ENCODE measurements at regions not wholly inside any gene's neighbourhood (a gene's known extent, or its start where the extent isn't known, plus 50 kb on each side); places are given as distances from the start of the nearest gene placed in this dataset.

- H3K4me1 ChIP-seq = no peaks in the 10 kb centered on the region
- H3K27ac ChIP-seq = no peak overlapping the region
- no peak for DNase-seq
- no peaks in the 10 kb centered on the region for H3K9me3 ChIP-seq
- H3K27me3 ChIP-seq = no peaks in the 10 kb centered on the region
- no peak overlapping the region for H3K4me3 ChIP-seq
- no peaks in the 10 kb centered on the region for H3K36me3 ChIP-seq
- TF ChIP-seq CTCF (IDR thresholded peaks at IDR 0.05) (no peak), POLR2A (IDR thresholded peaks at IDR 0.05) (no peak)
These were observed 1179.3 kb downstream of the KCNT2 start for GRCh38 chr1:195428927-195429326.

- Histone ChIP-seq H3K4me3 (no peak overlapping the region), H3K4me1 (no peaks in the 10 kb centered on the region), H3K27ac (no peak overlapping the region), H3K36me3 (no peaks in the 10 kb centered on the region), H3K9me3 (no peaks in the 10 kb centered on the region), H3K27me3 (no peaks in the 10 kb centered on the region)
- TF ChIP-seq CTCF (IDR thresholded peaks at IDR 0.05) (no peak), POLR2A (IDR thresholded peaks at IDR 0.05) (no peak)
- no peak for DNase-seq
These were observed 1192.7 kb downstream of the KCNT2 start for GRCh38 chr1:195415584-195415983.

GRCh38 chr1:195394567-195394966, 1213.7 kb downstream of the KCNT2 start:
- Histone ChIP-seq H3K27ac (no peak overlapping the region), H3K9me3 (no peaks in the 10 kb centered on the region), H3K36me3 (no peaks in the 10 kb centered on the region), H3K4me3 (no peak overlapping the region), H3K27me3 (no peaks in the 10 kb centered on the region), H3K4me1 (no peaks in the 10 kb centered on the region)
- TF ChIP-seq POLR2A (IDR thresholded peaks at IDR 0.05) (no peak), CTCF (IDR thresholded peaks at IDR 0.05) (no peak)
- DNase-seq = no peak

- Histone ChIP-seq H3K27ac (no peak overlapping the region), H3K36me3 (no peaks in the 10 kb centered on the region), H3K4me1 (no peaks in the 10 kb centered on the region), H3K27me3 (no peaks in the 10 kb centered on the region), H3K9me3 (no peaks in the 10 kb centered on the region), H3K4me3 (no peak overlapping the region)
- no peak for DNase-seq
- TF ChIP-seq POLR2A (IDR thresholded peaks at IDR 0.05) (no peak), CTCF (IDR thresholded peaks at IDR 0.05) (no peak)
These were observed 1232.0 kb downstream of the KCNT2 start for GRCh38 chr1:195376190-195376589.

- H3K9me3 ChIP-seq = no peaks in the 10 kb centered on the region
- no peak overlapping the region for H3K27ac ChIP-seq
- DNase-seq = no peak
- H3K36me3 ChIP-seq = no peaks in the 10 kb centered on the region
- TF ChIP-seq CTCF (IDR thresholded peaks at IDR 0.05) (no peak), POLR2A (IDR thresholded peaks at IDR 0.05) (no peak)
- H3K4me3 ChIP-seq = no peak overlapping the region
- H3K27me3 ChIP-seq = no peaks in the 10 kb centered on the region
- no peaks in the 10 kb centered on the region for H3K4me1 ChIP-seq
These were observed 1234.4 kb downstream of the KCNT2 start for GRCh38 chr1:195373856-195374255.

GRCh38 chr1:195345149-195345548, 1263.1 kb downstream of the KCNT2 start:
- Histone ChIP-seq H3K27me3 (no peaks in the 10 kb centered on the region), H3K27ac (no peak overlapping the region)
- DNase-seq = peak in 1 of 3 donors; percentile 14

More at GRCh38 chr1:195345149-195345548, 1263.1 kb downstream of the KCNT2 start:
- no peaks in the 10 kb centered on the region for H3K9me3 ChIP-seq
- no peak overlapping the region for H3K4me3 ChIP-seq
- TF ChIP-seq CTCF (IDR thresholded peaks at IDR 0.05) = no peak
- TF ChIP-seq POLR2A (IDR thresholded peaks at IDR 0.05) = no peak
- H3K36me3 ChIP-seq = no peaks in the 10 kb centered on the region
- no peaks in the 10 kb centered on the region for H3K4me1 ChIP-seq
